ENCODE measurements at regions not wholly inside any gene's neighbourhood (a gene's known extent, or its start where the extent isn't known, plus 50 kb on each side); places are given as distances from the start of the nearest gene placed in this dataset.

- POLR2A ChIA-PET: no interaction called here
- no peak for DNase-seq
Observed at GRCh38 chrX:39331082-39331704, 529.9 kb downstream of the MID1IP1 start.

More at GRCh38 chrX:39331082-39331704, 529.9 kb downstream of the MID1IP1 start:
- WGBS (ENCODE audit: low lambda C conversion rate): 11% methylated on average over 4 of the region's 4 CpGs
- Histone ChIP-seq H3K36me3 (replicated peaks in 1 of 2; ENCODE audit: control insufficient read depth in 1 of 2, insufficient read depth in 2 of 2, low read length in 1 of 2) (no peaks in the 10 kb centered on the region), H2AFZ (ENCODE audit: low read depth) (no peak overlapping the region), H3K4me2 (no peak overlapping the region), H3K9me3 (no peaks in the 10 kb centered on the region), H3K27ac (ENCODE audit: low read depth in 2 of 2, low read length in 1 of 2) (no peak overlapping the region), H3F3A (replicated peaks; ENCODE audit: insufficient read depth) (no peaks in the 10 kb centered on the region), H4K20me1 (ENCODE audit: insufficient read depth) (no peaks in the 10 kb centered on the region), H3K9ac (no peak overlapping the region), H3K27me3 (ENCODE audit: insufficient read depth) (peaks cover 5% of the 10 kb centered on the region; the same call in 1 of the 2 replicates), H3K9me2 (no peaks in the 10 kb centered on the region), H3K4me3 (ENCODE audit: low read depth in 2 of 2, low read length in 1 of 2) (no peak overlapping the region), H3K4me1 (ENCODE audit: control insufficient read depth in 1 of 2, insufficient read depth in 2 of 2, low read depth in 1 of 2, low read length in 1 of 2) (no peaks in the 10 kb centered on the region; a peak in 1 of 4 replicates), H3K79me2 (ENCODE audit: insufficient read depth) (no peaks in the 10 kb centered on the region)
- CTCF ChIA-PET: no interaction called here
- no peak for TF ChIP-seq YY1 (IDR thresholded peaks at IDR 0.05; ENCODE audit: low read depth)
- TF ChIP-seq, protein P1, sequence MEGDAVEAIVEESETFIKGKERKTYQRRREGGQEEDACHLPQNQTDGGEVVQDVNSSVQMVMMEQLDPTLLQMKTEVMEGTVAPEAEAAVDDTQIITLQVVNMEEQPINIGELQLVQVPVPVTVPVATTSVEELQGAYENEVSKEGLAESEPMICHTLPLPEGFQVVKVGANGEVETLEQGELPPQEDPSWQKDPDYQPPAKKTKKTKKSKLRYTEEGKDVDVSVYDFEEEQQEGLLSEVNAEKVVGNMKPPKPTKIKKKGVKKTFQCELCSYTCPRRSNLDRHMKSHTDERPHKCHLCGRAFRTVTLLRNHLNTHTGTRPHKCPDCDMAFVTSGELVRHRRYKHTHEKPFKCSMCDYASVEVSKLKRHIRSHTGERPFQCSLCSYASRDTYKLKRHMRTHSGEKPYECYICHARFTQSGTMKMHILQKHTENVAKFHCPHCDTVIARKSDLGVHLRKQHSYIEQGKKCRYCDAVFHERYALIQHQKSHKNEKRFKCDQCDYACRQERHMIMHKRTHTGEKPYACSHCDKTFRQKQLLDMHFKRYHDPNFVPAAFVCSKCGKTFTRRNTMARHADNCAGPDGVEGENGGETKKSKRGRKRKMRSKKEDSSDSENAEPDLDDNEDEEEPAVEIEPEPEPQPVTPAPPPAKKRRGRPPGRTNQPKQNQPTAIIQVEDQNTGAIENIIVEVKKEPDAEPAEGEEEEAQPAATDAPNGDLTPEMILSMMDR (IDR thresholded peaks at IDR 0.05): no peak
- TF ChIP-seq FOXJ3 (CRISPR knock-in tag; IDR thresholded peaks at IDR 0.05): no peak
- no peak for TF ChIP-seq PBX3 (IDR thresholded peaks at IDR 0.05)
- TF ChIP-seq, protein P2, sequence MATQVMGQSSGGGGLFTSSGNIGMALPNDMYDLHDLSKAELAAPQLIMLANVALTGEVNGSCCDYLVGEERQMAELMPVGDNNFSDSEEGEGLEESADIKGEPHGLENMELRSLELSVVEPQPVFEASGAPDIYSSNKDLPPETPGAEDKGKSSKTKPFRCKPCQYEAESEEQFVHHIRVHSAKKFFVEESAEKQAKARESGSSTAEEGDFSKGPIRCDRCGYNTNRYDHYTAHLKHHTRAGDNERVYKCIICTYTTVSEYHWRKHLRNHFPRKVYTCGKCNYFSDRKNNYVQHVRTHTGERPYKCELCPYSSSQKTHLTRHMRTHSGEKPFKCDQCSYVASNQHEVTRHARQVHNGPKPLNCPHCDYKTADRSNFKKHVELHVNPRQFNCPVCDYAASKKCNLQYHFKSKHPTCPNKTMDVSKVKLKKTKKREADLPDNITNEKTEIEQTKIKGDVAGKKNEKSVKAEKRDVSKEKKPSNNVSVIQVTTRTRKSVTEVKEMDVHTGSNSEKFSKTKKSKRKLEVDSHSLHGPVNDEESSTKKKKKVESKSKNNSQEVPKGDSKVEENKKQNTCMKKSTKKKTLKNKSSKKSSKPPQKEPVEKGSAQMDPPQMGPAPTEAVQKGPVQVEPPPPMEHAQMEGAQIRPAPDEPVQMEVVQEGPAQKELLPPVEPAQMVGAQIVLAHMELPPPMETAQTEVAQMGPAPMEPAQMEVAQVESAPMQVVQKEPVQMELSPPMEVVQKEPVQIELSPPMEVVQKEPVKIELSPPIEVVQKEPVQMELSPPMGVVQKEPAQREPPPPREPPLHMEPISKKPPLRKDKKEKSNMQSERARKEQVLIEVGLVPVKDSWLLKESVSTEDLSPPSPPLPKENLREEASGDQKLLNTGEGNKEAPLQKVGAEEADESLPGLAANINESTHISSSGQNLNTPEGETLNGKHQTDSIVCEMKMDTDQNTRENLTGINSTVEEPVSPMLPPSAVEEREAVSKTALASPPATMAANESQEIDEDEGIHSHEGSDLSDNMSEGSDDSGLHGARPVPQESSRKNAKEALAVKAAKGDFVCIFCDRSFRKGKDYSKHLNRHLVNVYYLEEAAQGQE (IDR thresholded peaks at IDR 0.05; ENCODE audit: low read depth, low read length): no peak
- no peak for TF ChIP-seq MXI1 (IDR thresholded peaks at IDR 0.05; ENCODE audit: low read depth, low read length)
- no peak for TF ChIP-seq SIN3A (IDR thresholded peaks at IDR 0.05; ENCODE audit: borderline replicate concordance, low read depth, low read length)
- TF ChIP-seq EZH2phosphoT487 (IDR thresholded peaks at IDR 0.05; ENCODE audit: borderline replicate concordance, low read depth): no peak
- no peak for TF ChIP-seq SMC3 (IDR thresholded peaks at IDR 0.05; ENCODE audit: low read depth, low read length)
- no peak for TF ChIP-seq CHD2 (IDR thresholded peaks at IDR 0.05; ENCODE audit: low read length, partially characterized antibody)
- no peak for TF ChIP-seq MEF2A (IDR thresholded peaks at IDR 0.05; ENCODE audit: borderline replicate concordance, low read depth)
- no peak for TF ChIP-seq NFIC (IDR thresholded peaks at IDR 0.05; ENCODE audit: borderline replicate concordance)
- no peak for TF ChIP-seq TCF12 (IDR thresholded peaks at IDR 0.05)
- TF ChIP-seq EP300 (IDR thresholded peaks at IDR 0.05; ENCODE audit: borderline replicate concordance in 1 of 2, low read depth in 1 of 2, low read length in 1 of 2): no peak
- no peak for TF ChIP-seq POLR2AphosphoS5 (IDR thresholded peaks at IDR 0.05; ENCODE audit: low read depth, low read length)
- no peak for TF ChIP-seq TAF1 (IDR thresholded peaks at IDR 0.05; ENCODE audit: borderline replicate concordance, low read depth, low read length)
